Effector CD4-positive, alpha-beta T cell (primary cell): ENCODE measurements at regions not wholly inside any gene's neighbourhood (a gene's known extent, or its start where the extent isn't known, plus 50 kb on each side); places are given as distances from the start of the nearest gene placed in this dataset.
"Not testable (repeated sequence)": the region's sequence is repeated elsewhere in the genome, so short reads cannot be mapped to it uniquely, and the experiment has no call there.

Source experiments
- DNase-seq: peaks from one replicate; pipeline ENCODE4 v3.0.0-alpha.2; 2020

DNA sequence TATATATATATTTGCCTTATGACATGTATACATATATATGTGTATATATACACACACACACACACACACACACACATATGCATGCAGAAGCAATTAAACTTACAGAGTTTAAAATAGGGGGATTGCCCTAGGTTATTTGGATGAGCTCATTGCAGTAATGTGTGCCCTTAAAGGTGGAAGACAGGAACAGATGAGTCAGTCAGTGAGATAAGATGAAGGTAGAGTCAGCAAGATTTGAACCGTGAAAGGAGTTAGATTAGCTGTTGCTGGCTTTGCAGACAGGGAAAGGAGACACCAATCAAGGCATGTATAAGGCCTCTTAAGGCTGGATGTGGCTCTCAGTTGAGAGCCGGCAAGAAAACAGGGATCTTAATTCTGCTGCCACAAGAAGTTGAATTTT, 902.4 kb upstream of the RAG2 start:
- no peak for DNase-seq

DNA sequence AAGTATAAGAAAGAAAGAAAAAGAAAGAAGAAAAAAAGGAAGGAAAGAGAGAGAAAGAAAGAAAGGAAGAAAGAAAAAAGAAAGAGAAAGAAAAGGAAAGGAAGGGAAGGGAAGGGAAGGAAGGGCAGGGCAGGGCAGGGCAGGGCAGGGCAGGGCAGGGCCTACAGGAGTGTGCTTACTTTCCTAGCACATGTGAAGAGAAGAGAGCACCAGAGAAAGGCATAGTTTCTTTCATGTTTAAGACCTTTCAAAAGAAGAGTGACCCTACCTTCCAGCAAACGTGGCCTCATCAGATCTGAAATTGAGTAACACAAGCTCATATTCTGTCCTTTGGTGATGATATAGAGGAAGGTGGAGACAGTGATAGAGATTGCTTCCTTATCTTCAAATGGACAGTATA, 899.3 kb upstream of the RAG2 start:
- no peak for DNase-seq

DNA sequence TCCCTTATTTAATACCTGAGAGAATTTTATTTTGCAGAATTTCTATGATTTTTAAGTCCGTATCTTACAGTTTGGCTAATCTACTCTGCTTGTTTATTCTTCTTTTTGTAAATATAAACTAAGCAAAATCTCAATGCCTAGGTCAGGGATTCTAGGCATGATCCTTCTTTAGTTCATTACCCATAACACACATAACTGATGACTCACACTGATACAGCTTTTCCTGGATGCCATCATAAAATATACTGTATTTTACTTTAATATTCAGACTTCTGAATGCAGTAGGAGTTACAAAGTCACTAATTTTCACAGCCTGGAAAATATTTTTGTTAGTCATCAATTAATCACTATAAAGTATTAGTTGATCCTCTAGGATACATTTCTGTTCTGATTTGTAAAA, 898.2 kb upstream of the RAG2 start:
- no peak for DNase-seq

DNA sequence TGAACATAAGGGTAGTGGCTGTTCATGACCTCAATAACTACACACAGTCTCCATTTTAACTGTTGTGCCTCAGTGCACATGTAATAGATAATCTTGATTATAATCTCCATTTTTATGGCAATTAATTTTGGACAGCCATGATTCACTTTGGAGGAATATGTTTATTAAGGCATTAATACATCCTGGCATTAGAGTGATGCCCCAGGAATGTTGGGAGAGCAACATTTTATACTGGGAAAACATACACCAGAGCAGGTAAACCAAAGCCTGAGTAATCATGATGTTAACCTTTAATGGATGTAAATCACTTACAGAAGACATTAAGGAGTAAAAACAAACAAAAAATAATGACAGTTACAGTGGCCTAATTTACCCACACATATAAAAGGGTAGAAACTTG, 886.3 kb upstream of the RAG2 start:
- DNase-seq: no peak

DNA sequence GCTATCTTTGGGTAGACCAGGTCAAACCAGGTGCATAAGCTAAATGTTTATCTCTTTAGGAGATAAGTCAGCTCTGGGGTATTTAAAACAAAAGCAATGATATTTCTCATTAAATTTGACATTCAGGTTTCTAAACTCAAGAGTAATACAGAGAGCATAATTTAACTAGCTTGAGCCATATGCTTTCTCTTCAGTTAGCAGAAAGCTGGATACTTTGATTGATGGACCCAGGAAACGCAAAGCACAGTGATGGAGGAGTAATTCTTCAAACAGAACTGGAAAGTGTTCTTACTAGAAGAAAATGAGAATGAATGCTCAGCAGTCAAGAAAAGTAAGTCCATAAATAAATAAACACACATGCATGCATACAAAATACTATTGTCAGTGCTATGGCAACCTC, 885.7 kb upstream of the RAG2 start:
- no peak for DNase-seq

DNA sequence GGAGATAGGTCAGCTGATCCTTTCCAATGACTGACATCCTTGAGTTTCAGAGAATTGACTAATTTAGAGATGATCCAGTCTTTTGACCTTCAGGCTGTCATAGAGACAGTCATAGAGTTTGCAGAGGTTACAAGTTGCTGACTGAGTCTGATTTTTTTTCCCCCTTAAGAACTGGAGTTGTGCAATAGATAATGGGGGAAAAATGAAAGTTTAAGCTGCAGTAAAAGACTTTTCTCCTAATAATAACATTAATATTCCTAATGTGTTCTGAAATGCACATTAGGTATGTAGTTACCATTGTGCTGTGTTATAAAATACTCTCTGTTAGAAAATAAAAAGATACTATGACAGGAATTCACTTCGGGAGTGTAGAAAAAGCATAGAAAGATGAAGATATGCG, 876.9 kb upstream of the RAG2 start:
- DNase-seq: no peak

DNA sequence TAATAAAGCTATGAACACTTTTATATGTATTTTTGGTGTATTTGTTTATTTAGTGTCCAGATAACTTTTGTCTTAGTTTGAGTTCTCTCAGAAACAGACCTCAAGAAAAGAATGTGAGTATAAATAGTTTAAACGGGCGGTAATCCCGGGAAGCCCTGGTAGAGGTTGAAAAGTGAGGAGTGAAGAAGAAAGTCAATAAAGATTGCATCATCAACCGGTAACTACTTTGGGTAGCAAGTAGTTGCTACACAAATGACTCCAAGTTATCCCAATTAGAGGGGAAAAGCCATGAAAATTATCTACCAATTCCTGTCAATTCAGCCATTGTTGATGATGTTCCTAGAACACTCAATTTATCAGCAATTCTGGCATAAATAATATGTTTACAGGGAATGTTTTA, 870.3 kb upstream of the RAG2 start:
- no peak for DNase-seq

DNA sequence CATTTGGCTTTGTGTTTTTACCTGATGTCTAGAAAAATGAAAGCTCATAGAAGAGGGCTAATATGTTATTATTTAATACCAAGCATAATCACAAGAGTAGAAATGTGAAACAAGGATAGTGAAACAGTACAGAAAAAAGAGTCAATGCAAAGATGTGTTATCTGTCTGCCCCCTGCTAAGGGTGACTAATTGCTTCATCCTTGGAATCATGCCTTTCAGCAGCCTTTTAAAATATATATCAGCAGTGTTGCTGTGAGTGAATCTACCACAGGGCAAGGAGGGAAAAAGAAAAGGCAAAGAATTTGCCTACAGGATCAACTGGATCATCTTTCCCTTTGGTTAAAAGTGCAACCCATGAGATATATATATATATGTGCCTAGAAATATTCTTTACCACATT, 867.2 kb upstream of the RAG2 start:
- DNase-seq: no peak

DNA sequence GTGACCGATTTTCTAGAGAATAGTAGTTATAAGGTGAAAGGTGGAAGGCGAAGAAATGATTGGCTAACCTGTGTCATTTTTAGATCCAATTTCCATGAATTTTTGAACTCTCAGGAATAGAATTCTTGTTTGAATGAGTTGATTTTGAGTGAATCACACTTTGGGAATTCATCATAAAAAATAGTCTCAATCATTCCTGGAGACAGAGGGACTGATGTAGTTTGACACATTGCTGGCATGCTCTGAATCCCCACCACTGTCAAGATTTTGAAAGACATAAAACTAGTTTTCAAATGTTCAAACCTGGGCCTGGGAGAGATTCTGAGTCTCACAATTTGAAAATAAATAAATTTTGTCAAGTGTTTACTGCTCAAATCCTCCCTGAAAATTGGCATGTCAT, 861.4 kb upstream of the RAG2 start:
- no peak for DNase-seq

DNA sequence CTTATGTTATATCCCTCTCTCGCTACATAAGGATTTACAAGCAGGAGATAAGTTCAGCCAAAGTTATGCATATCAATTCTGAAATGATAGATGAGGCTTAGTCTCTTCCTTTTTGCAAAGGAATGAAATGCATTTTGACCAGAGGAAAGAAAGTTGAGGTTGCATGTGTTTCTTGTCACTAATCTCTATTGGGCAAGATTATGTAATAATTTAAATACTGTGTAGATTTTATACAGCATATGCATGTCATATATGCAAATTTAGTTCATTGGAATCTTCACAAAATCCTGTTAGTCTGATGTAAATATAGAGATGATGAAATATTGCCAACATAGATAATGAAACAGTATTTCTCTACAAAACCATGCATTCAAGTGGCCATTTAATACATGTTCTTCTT, 858.7 kb upstream of the RAG2 start:
- DNase-seq: no peak

DNA sequence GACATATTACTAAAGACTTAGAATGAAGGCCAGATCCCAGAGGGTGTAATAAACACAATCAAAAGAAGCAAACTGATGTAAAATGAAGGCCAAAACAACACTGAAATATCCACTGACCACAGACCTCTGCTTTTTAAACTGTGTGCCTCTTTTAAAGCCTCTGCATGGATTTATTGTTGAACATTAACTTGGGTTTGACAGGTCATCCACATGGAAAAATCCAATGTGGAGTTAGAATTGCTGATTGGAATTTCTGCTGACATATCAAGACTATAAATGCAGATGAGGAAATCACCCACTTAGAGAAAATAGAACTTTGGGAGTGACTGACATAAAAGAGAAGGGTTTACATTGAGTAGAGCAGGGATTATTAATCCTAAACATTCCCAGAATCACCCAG, 853.9 kb upstream of the RAG2 start:
- no peak for DNase-seq

DNA sequence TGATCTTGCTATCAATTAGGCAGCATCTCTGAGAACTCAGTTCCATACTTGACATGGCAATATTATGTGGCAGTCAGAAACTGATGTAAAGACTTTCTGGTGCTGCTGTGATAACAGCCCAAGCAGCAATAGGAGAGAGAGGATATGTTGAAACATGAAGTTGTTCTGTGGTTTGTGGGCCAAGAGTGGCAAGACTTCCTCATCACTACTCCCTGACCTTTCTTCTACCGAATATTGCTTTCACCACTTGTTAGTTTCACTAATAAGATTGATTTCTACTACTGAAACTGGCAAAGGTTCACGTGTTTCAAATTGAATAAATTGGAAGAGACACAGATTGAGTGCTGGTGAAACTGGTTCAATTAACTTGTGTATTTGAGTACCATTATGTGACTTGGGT, 852.6 kb upstream of the RAG2 start:
- DNase-seq: no peak

DNA sequence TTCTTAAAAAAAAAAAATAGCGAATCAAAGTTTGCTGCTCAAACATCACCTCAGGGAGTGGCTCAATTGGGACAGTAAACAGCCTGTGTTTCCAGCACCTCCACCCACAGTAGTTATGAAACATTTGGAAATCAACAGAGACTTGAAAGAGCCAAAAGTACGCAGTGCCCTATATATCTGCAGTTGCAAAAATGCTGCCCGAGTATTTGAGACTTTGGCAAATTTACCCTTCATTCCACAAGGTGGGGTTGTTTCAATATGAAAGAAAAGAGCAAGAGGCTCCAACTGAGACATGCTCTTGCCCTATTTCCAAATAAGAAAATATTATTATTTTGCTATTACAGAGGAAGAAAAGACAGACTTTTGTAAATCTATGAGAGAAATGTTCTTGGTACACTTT, 851.1 kb upstream of the RAG2 start:
- no peak for DNase-seq

DNA sequence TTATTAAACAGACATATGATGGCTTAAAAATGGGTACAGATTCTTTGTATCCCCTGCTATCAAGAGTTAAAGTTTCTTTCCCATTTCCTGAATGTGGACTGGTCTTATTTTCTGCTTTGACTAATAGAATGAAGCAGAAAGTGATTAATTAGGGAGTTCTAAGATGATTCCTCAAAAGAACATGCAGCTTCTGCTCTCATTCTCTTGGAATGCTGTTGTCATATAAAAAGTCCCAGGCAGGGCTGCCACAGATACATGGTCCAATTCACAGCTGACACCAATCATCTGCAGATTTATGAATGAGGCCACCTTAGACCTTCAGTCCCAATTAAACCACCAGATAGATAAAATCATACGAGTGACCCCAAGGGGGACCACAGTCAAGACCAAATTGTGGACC, 844.5 kb upstream of the RAG2 start:
- no peak for DNase-seq

DNA sequence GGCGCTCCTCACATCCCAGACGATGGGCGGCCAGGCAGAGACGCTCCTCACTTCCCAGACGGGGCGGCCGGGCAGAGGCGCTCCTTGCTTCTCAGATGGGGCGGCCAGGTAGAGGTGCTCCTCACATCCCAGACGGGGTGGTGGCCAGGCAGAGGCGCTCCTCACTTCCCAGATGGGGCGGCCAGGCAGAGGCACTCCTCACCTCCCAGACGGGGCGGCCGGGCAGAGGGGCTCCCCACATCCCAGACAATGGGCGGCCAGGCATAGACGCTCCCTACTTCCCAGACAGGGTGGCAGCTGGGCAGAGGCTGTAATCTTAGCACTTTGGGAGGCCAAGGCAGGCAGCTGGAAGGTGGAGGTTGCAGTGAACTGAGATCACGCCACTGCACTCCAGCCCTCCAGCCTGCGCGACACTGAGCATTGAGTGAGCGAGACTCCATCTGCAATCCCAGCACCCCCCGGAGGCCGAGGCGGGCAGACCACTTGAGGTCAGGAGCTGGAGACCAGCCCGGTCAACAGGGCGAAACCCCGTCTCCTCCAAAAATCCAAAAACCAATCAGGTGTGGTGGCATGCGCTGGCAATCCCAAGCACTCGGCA, 833.7 kb upstream of the RAG2 start:
- not testable (repeated sequence) for DNase-seq

DNA sequence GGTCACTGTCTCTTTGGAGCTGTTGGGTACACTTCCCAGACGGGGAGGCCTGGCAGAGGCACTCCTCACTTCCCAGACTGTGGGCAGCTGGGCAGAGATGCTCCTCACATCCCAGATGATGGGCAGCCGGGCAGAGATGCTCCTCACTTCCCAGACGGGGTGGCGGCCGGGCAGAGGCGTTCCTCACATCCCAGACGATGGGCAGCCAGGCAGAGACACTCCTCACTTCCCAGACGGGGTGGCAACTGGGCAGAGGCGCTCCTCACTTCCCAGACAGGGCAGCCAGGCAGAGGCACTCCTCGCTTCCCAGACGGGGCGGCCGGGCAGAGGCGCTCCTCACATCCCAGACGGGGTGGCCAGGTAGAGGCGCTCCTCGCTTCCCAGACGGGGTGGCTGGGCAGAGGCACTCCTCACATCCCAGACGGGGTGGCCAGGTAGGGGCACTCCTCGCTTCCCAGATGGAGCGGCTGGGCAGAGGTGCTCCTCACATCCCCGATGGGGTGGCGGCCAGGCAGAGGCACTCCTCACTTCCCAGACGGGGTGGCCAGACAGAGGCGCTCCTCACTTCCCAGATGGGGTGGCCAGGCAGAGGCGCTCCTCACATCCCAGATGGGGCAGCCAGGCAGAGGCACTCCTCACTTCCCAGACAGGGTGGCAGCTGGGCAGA, 833.1 kb upstream of the RAG2 start:
- DNase-seq: not testable (repeated sequence)

DNA sequence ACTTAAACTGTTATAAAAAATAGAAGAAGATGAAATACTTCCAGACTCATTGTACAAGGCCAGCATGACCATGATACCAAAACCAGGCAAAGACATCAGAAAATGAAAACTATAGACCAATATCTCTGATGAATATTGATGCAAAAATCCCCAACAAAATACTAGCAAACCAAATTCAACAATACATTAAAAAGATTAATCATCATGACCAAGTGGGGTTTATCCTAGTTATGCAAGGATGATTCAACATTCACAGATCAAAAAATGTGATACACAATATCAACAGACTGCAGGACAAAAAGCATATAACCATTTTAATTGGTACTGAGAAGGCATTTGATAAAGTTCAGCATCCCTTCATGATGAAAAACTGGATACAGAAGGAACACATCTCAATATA, 824.5 kb upstream of the RAG2 start:
- no peak for DNase-seq

DNA sequence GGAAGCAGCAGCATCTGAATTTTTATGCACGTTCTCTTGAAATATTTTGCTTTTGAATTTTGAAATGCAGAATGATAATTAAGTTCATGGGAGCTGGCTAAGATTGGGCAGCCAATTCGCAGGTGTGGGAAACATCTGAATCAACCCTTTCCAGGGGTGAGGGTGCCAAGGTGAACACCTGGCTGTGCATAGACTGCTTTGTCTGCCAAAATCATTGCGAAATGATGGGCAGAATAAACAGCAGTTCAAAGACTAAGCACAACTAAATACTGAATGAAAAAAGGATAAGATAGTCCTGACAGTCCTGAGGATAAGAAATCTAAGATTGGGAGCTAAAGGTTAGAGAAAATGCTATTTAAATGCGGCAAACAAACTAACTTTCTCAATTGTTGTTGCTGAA, 813.3 kb upstream of the RAG2 start:
- no peak for DNase-seq

DNA sequence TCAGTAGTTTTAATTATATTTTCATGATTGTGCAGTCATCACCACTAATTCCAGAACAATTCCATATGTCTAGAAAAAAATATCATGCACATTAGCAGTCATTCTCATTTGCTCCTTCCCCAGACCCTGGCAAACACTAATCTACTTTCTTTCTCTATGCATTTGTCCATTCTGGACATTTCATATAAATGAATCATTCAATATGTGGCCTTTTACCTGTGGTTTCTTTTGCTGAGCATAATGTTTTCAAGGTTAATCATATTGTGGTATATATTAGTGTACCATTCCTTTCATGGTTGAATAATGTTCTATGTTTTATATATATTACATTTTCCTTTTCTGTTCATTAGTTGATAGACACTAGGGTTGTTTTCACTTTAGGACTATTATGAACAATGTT, 811.1 kb upstream of the RAG2 start:
- no peak for DNase-seq

DNA sequence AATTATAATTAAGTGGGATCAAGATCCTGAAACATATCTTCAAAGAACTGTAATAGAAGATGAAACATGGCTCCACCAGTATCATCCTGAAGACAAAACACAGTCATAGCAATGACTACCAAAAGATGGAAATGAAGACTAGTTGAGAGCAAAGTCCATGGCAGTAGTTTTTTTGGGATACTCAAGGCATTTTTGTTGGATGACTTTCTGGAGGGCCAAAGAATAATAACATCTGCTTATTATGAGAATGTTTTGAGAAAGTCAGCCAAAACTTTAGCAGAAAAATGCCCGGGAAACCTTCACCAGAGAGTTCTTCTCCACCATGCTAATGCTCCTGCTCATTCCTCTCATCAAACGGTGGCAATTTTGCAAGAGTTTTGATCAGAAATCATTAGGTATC, 809.4 kb upstream of the RAG2 start:
- no peak for DNase-seq

DNA sequence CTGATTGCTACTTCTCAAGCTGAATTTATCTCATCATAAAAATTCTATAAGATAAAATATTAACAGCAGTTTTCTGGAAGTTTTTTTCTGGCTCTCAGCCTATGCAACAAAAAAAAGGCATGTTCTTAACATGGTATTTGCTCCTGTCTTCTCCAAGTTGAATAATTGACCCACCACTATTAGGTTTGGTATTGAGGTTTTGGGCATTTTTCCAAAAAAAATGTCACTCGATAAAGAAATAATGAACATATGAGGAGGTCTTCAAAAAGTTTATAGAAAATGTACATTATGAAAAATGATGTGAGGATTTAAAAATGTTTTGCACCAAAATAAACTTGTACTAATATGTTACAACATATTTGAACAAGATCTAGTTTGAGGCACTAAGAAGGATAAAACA, 808.6 kb upstream of the RAG2 start:
- no peak for DNase-seq

DNA sequence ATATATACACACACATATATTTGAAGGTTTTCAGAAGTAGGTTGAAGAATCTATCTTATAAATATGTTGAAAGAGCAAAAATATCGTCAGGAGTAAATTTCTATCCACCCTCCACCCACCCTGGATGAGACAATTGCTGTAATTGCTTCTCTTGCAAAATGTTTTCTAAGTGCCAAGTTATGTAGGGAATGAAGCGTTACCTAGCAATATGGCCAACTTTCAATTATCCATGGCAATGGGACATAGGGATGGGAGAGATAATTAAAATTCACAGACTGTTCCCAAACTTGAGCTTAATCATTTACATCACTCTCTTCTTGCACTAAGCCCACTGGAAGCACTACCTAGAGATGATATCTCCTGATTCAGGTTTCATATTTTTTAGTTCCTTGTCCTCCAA, 806.2 kb upstream of the RAG2 start:
- no peak for DNase-seq

DNA sequence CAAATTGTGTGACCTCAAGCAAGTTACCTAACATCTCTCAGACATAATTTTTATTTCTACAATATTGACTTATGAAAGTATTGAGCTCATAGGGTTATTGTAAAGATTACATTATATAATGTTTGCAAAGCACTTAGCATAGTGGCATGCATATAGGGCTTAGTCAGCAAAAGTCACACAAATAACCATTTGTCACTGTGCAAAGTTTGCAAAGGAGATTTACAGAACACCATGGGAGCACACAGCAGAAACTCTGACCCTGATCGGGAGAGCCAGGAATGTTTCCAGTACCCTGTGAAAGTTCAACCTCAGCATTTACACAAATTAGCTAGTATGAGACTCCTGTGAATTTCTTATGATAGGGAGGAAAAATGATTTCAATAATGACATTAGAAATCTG, 804.6 kb upstream of the RAG2 start:
- no peak for DNase-seq

DNA sequence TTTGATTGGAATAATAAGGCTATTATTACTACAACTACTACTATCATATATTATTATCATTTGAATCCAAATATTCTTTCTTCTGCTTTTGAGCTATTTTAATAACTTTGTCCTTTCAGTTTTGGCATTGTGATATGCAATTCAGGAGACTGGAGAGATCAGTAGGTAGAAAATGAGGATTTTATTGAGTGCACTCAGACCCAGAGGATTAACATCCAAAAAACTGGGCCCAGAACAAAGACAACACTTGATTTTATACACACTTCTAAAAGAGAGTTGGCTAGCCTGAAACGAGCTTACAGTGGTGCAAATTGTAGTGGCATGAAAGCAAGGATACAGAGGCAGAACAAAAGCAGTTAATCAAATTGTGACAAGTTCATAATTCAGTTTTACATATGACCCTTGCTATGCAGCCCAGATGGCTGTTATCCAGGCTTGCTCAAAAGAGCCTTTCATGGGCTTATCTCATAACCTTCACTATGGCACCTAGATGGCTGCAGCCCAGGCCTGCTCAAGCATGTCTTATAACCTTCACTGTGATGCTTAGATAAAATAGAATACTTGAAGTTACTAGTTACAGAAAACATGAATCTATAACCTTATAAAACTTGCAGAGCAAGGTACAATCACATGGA, 796.3 kb upstream of the RAG2 start:
- no peak for DNase-seq

DNA sequence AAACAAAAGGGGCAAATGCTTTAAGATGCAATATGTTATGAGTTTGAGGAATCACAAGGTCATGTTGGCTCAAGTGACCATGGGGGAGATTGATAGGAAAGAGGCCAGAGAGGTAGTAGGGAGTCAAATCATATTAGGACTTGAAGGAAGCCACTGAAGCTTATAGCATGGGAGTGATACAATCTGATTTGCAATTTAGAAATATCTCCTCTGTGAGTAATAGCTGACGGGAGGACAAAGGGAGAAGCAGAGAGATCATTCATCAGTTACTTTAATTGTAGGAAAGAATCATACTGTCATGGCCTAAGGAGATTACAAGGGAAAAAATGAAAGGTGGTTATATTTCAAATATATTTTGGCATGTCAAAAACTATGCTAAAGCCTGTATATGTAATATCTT, 793.6 kb upstream of the RAG2 start:
- no peak for DNase-seq
